GM21717 (cell line): ENCODE measurements at regions not wholly inside any gene's neighbourhood (a gene's known extent, or its start where the extent isn't known, plus 50 kb on each side); places are given as distances from the start of the nearest gene placed in this dataset.

Source experiments
- ATAC-seq: cut with Tn5 transposase; IDR thresholded peaks from one replicate; pipeline ENCODE4 v1.9.1; 2021; ENCODE audit warnings: mild to moderate bottlenecking, moderate library complexity; ENCODE audit not compliant: unreplicated experiment

DNA sequence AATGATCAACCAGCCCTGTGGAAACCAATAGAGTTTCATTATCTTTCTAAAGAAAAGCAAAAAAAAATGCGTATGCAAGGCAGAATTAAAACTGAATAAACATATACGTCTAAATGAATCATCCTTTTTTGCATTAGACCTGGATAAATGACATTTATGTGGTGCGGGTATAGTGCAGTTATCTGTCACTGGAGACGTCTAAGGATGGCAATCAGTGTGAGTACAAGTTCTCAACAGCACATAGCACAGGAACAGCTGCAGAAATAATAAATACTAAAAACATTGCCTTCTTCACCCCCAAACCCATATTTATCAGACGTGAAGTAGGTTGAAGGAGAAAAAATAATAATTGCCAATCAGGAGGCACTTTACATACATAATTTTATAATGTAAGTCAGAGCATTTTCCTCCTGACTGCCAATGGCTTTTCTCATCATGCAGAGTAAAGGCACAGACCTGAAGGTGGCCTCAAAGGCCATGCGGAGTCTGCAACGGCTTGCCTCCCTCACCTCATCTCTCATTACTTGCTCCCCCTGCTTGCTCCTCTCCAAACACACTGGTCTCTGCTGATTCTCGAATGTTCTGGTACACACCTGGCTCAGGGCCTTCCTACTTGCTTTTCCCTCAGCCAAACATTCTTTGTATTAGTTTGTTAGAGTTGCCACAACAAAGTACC lies 574.7 kb upstream of the PLXNA2 start:
- no peak for ATAC-seq

DNA sequence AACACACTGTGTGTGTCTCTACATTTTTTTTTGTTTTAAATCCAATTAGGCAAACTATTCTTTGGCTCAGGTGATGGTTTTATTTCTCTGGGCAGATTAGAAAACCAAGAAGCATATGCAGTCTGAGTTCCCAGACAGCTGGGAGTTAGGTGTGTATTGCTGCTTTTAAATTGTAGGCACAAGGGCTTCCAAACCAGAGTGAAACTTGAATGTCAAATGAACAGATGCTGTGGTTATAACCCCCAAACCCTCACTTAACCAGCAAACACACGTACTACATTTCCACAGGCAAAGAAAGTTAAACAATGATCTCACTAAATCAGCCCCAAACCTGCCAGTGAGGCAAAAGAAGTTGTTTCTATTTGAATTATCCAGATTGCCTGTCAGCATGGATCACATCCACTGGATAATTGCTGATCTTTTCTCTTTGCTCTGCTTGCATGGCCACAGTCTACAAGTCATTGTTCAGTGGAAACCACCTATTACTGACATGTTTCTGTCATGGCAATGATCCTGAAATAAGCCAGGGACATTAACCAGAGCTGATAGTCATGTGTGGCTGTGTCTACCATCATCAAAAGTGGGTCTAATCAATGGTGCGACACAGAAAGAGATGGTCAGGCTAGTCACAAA lies 576.5 kb upstream of the PLXNA2 start:
- no peak for ATAC-seq

DNA sequence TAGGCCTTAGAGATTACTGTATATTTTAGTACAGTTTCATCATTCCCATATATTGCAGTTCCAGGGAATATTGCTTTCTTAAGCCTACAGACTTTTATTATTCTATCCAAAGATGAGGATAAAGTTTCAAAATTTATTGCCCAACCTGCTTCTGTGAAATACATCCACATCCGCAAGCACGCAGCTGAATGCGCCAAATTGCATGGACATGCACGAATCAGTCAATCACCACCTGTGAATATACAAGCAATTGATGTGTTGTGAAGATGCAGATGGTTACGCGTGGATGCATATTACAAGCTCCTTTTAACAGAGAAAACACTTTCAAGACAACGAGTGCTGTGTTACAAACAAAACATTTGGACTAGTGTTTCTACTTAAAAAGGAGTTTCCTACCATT lies 577.8 kb upstream of the PLXNA2 start:
- ATAC-seq, result no peak

DNA sequence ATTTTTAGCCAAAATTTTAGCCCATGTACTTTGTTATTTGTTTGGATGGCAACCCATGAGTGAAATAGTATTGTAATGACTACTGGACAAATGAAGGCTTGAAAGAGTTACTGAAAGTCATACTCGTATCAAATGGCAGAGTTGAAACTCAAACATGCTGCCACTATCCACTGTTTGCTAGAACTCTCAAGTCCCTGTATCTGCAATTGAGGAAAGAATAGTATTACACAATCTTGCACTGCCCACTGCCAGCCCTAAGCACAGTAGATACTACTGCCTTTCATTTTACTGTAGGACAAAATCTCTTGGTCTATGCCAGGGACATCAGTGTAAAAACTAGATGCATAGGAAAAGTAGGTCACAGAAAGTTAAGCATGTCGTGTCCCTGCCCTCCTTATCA lies 581.1 kb upstream of the PLXNA2 start:
- ATAC-seq, result no peak

DNA sequence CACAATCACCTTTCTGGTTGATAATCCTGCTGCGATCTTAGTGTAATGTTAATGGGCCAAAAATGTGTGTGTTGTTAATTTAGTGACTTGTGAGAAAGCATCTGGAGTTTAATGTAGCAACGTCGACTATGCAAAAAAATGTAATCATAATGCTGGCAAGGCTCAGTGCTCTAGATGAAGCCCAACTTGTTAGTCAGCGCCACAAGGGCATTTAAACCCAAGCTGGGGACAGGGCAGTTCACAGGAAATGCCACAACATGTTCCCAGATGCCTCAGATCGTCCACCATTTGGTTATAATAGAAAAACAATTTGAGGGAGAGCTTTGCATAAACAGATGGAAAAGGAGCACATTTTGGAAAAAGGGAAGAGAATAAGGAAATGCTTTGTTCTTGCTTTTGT lies 585.4 kb upstream of the PLXNA2 start:
- ATAC-seq, result no peak

DNA sequence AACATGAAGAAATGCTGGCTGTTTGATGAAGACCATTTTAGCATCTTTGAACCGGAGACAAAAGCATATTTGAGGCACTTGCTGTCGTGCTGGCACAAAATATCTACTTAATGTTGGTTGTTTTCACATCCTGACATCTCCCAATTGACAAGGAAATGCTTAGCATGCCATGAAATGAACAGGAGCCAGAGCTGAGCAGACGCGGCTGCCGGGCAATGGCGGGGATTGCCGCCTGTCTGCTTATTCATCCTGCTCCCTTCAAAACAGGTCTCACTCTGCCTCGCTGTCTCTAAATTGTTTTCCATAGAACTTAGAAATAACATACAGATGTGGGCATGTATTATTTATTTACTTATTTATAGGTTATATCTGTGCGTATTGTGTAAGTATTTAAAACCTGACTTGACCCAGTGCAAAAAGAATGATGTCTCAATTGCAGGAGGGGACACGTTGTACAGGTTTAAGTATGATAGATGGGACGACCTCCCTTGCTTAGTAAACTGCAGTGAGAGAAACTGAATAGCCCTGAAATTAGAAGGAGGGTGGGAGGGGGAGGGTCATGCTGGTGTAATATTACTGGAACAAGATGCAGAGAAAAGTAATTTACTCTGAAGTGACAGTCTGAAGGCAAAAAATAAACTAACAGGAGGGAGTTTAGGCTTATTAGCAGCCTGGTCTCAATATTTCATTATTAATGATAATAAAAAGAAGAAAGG lies 590.4 kb upstream of the PLXNA2 start:
- no peak for ATAC-seq

DNA sequence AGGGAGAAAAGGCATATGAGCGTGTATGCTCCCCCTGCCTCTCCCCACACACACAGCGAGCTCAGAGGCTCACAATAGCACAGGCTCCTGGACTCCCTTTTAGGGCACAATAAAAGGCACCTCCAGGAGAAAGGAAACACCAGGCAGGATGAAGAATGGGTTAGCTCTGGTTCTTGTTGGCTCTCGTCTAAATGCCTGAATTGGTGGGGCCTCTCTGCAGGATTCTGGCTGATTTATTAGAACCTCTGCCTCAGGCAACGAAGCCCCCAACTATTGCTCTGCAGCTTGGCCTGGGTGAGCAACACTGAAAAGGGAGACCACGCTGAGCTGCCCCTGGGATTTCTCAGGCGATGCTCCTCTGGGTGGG lies 590.9 kb upstream of the PLXNA2 start:
- ATAC-seq, result no peak

DNA sequence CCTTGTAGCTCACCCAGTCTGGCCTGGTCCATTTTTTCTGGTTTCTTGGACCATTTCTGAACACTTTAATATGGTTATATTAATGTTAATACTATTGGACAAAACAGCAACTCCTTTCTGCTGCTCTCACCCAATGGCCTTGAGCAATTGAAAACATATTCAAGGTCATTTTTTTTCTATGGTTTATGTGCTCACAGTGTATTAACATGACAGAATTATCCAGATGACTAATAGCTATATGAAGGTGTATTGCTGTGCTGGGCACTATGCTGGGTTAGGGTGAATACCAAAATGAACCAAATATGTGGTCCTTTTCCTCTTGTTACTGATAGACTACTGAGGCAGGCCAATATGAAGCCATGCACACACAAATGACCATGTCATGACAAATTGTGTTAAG lies 591.6 kb upstream of the PLXNA2 start:
- no peak for ATAC-seq

DNA sequence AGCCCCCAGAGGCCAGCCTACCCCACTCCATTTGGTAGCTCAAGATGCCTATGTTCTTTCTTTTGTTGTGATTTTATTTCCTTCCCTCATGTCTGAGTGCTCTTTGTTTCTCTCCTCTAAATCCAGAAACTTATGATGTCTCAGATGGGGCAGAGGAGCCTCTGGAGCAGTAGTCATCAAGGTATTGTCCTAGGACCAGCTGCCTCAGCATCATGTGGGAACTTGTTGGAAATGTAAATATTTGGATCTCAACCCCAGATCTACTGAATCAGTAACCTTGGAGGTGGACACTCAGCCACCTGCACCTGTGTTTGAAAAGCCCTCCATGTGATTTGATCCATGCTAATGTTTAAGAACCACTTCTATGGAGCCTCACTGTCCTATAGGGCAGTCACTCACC lies 593.1 kb upstream of the PLXNA2 start:
- ATAC-seq, result no peak

DNA sequence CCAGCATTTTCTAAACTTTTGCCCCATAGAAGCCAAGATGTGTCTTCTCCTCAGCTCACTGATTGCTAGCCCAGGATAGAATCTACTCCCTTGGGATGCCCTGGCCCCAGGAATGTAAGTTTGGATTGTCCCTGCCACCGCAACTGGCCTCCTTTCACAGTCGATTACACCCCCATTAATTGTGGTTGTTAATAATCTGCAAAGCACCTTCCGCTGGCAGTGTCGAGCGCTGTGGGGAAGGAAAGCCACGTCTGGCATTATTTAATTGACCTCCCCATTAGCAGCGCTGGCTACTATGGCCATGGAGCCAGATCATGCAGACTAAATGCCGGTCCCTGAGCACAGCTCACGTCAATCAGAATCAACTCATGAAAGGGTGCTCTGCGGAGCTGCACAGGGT lies 597.3 kb upstream of the PLXNA2 start:
- ATAC-seq, result no peak

DNA sequence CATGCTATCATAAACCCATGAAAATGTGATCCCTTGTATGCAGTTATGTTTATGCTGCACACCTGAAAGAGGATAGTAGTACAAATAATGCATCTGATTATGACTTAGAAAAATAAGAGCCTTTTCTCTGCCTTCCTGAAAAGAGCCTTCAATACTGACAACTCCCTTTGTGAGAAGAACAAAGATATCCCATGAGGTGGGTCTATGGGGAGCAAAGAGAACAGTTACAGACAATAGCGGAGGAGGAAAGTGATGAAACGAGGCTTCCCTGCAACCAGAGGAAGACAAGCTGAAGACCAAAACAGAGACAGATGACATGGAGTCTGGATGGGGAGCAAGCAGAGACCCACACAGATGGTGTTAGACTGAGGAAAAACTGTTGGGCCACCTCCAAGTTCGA lies 598.3 kb upstream of the PLXNA2 start:
- no peak for ATAC-seq

DNA sequence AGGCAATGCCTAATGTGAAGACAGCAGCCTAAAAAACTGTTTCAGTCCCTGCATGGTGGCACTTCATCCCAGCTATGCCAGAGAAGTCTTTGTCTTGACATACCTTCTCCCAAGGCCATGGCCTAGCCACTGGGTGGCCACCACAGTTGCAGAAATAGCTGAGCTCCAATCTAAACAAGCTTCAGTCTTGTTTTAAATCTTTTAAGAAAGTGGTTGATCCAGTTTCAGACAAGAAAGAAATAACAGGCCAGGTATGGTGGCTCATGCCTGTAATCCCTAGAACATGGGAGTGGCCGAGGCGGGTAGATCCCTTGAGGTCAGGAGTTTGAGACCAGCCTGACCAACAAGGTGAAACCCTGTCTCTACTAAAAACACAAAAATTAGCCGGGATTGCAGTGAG lies 600.0 kb upstream of the PLXNA2 start:
- ATAC-seq, result no peak

DNA sequence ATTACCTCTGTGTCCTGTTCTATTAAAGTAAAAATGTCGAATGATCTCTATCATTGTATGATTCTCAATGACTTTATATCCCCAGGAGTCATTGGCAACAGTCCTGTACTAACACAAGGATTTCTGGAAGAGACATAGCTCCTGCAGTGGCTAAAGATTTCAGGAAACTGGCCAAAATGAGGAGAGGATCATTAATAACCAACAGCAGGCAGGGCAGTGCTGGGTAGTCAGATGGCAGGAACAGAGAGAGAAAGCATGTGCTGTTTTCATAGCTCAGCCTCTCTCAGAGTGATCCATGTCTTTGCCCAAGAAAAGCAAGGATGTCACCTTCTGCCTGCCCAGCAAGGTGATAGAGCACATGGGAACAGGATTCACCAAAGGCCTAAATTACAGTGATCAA lies 604.7 kb upstream of the PLXNA2 start:
- ATAC-seq, result no peak

DNA sequence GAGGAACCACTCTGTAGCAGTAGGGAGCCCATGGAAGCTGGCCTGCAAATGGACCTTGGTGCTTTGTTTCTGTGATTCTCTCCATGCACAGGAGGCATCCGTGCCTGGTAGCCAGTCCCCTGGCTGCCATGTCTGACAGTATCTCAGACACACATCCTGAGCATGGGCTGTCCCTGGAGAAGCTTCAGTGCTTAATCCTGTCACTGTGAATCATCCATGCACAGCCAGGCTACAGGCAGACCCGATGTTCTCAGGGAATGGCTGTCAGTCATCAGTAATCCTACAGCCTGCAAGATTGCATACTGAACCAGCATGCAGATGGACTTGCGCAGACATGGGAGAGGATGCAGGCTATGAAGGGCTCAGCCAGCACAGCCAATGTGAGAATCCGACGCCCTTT lies 606.3 kb upstream of the PLXNA2 start:
- ATAC-seq, result no peak

DNA sequence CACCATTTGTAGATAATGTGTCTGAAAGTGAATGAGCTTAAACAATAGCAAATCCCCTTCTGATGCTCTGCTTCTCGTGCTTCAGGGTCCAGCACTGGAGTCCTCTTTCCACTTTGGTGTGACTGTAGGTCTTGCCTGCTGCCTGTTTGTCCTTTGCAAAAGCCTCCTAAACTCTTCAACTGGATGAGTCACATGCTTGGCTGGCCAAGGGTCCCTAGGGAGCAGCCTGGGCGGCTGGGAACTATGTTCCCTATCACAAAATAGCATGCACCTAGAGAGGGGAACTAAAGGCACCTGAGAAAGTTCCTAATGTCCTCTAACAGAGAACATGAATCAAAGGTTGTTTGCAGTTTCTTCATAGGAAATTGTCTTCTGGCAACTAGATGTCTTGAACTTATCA lies 607.2 kb upstream of the PLXNA2 start:
- ATAC-seq, result no peak

DNA sequence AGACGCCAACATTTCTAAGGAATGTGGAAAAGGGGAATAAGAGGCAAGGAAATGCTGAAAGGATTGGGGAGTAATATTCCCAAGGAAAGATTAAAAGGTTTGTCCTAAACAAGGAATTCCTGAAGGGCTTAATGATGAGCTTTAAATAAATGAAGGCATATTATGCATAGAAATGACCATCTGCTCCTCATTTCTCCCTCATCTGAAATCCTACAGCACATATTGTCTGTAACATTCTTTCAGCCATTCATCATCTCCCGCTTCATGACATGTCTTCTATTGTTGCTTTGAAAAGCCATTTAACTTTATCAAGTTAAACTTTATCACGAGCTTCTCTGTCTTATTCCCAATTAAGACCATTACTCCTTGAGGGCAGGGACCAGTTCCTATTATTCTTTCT lies 608.7 kb upstream of the PLXNA2 start:
- ATAC-seq, result no peak

DNA sequence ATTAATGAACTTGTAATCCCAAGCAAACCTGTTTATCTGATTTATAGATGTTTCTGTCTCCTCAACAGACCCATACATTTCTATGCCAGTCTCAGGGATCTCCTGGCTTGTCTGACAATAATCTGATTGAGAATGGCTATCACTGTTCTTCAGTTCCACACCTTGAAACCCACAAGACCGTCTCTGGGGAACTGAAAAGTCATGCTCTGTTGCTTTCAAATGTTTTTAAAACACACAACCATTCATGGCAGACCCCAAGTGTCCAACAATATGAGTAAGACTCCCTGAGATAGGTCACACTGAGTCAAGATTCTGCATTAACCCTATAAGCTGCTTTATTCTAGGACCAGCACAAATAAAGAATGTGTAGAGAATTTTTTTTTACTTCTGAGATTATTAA lies 611.2 kb upstream of the PLXNA2 start:
- ATAC-seq, result peak; percentile 64

DNA sequence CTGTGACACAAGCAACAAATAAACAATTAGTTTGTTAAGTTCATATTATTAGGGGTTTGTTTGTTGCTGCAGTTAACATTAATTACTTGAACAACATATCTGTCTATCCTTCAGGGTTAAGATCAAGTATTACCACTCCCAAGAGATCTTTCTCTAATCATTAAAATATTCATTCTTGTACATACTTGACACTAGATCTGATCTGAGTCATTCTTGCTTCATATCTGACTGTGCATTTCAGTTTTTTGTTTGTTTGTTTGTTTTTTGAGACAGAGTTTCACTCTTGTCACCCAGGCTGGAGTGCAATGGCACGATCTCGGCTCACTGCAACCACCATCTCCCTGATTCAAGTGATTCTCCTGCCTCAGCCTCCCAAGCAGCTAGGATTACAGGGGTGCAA lies 613.3 kb upstream of the PLXNA2 start:
- ATAC-seq, result no peak

DNA sequence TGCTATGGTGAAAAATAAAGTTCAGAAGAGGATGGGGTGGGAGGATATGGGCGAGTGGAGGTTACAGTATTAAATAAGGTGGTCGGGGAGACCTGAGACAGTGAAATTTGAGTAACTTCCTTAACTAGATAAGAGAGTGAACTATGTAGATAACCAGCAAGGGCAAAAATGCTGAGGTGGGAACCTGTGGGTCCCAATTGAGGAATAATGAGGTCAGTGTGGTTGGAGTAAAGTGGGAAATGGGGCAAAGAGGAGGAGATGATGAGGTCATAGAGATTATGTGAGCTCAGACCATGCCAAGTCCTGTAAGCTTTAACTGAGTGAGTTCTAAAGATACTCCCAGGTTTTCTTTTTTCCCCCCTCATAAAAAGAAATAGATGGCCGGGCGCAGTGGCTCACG lies 614.6 kb upstream of the PLXNA2 start:
- ATAC-seq, result no peak

DNA sequence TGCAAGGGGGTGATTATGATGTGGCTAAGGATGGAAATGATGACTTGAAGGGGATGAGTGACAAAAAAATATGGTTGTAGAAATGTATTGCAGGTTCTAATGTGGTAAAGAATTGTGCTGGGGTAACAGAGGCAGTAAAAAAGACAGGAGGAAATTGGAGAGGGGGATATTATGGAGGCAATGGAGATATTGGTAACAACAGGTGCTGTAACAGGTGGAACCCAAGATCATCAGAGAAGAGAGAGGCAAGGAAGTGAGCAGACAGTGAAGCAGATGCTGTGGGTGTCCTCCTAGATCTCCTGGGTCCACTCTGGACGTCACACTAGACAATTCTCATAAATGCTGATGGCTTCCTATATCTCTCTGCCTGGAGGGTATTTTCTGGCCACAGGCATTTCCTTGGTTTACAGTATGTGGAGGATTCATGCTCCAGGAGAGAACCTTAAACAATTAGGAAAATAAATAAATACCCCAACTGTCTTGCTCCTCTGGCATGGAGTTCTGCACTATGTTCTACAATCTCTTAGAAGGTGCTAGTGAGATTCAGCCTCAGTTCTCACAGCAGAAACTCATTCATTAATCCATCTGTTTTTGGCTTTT lies 620.3 kb upstream of the PLXNA2 start:
- ATAC-seq, result no peak

DNA sequence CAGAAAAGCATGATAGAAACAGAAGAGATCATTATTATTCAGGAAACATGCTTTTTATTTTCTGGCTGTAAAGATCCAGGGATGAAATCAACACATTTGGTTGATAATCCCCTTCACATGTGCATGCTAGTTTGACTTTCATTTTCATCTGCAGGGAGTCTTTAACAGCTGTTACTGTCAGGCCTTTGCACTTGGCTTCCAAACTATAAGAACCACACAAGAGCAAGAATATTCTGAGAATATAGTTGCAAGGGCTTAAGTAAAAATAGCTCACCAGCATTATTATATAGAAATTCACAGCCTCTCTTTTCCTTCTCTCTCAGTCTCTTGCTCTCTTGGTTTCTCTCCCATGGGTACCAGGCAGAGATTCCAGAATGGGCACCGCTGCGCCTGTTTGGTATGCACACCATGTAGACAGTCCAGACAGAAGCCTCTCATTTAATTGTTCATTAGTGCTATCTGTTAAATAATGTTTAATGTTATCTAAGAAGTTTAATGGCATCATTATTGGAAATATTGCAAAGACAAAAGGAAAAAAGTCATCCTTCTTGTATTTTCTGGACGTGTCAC lies 622.3 kb upstream of the PLXNA2 start:
- no peak for ATAC-seq

DNA sequence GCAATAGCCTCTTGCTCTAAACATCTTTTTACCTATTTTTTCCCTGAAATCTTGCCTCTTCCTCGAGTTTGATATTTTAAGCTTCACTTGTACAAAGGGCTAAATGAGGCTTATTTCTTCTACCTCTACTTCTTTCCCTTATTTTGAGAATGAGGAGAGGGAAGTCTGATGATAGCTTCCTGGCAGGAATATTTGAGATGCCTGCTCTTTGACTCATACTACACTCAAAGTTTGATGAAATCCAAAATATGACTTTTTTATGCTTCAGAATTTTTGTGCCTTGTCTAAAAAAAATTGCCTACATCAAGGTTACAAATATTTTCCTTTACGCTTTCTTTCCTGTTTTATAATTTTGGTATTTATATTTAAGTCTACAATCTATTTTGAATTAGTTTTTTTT lies 624.4 kb upstream of the PLXNA2 start:
- ATAC-seq, result no peak
